Loucy (cell line): ENCODE measurements at regions not wholly inside any gene's neighbourhood (a gene's known extent, or its start where the extent isn't known, plus 50 kb on each side); places are given as distances from the start of the nearest gene placed in this dataset.
A peak's percentile ranks its signal among the peaks of the same experiment; 100 is the strongest.

Experiments
- H2AFZ ChIP-seq: fragments of 200-600 bp; sonication (generic); 2 replicates; pipeline ENCODE4 v1.6.0; 2016; ENCODE audit warnings: antibody characterized with exemption, mild to moderate bottlenecking, low read length, moderate library complexity
- H3F3A ChIP-seq: fragments of 200-600 bp; 2 replicates; pipeline ENCODE4 v1.6.0; 2016; ENCODE audit warnings: antibody characterized with exemption, low read depth, mild to moderate bottlenecking
- H3K27me3 ChIP-seq: fragments of 200-600 bp; sonication (generic); 2 replicates; pipeline ENCODE4 v1.6.1; 2014; ENCODE audit warnings: low read length, mild to moderate bottlenecking; ENCODE audit not compliant: insufficient read depth, poor library complexity, severe bottlenecking
- H3K36me3 ChIP-seq: fragments of 200-600 bp; sonication (generic); 2 replicates; pipeline ENCODE4 v1.6.1; 2016; ENCODE audit warnings: low read length; ENCODE audit not compliant: insufficient read depth
- H3K4me1 ChIP-seq: fragments of 200-600 bp; sonication (generic); 2 replicates; pipeline ENCODE4 v1.5.1; 2014; ENCODE audit warnings: low read length, mild to moderate bottlenecking; ENCODE audit not compliant: insufficient read depth, poor library complexity, severe bottlenecking
- H3K4me2 ChIP-seq: fragments of 200-600 bp; sonication (generic); 2 replicates; pipeline ENCODE4 v1.6.0; 2014; ENCODE audit warnings: antibody characterized with exemption, low read length, low read depth, mild to moderate bottlenecking; ENCODE audit not compliant: poor library complexity, severe bottlenecking
- H3K4me3 ChIP-seq: fragments of 200-600 bp; sonication (generic); 2 replicates; pipeline ENCODE4 v1.5.1; 2014; ENCODE audit warnings: low read length, mild to moderate bottlenecking, mixed read lengths; ENCODE audit not compliant: poor library complexity, severe bottlenecking
- H3K79me2 ChIP-seq: fragments of 200-600 bp; sonication (generic); 2 replicates; pipeline ENCODE4 v1.6.1; 2014; ENCODE audit warnings: low read length; ENCODE audit not compliant: insufficient read depth
- H3K9ac ChIP-seq: fragments of 200-600 bp; sonication (generic); 2 replicates; pipeline ENCODE4 v1.6.0; 2014; ENCODE audit warnings: mild to moderate bottlenecking, low read depth, low read length, moderate library complexity; ENCODE audit not compliant: poor library complexity, severe bottlenecking
- H3K9me2 ChIP-seq: fragments of 200-600 bp; sonication (generic); replicated peaks from 2 replicates; pipeline ENCODE4 v1.6.1; 2016; ENCODE audit warnings: low read depth, low read length, mixed read lengths
- H3K9me3 ChIP-seq: fragments of 200-600 bp; sonication (generic); 2 replicates; pipeline ENCODE4 v1.6.1; 2014; ENCODE audit warnings: mild to moderate bottlenecking, antibody characterized with exemption, low read length, low read depth; ENCODE audit not compliant: insufficient read depth
- H4K20me1 ChIP-seq: fragments of 200-600 bp; sonication (generic); 2 replicates; pipeline ENCODE4 v1.6.0; 2014; ENCODE audit warnings: antibody characterized with exemption, low read length, mild to moderate bottlenecking; ENCODE audit not compliant: insufficient read depth, poor library complexity, severe bottlenecking
- EZH2phosphoT487 ChIP-seq: fragments of 200-600 bp; IDR thresholded peaks from 2 replicates; pipeline ENCODE4 v1.6.1; 2018; ENCODE audit warnings: antibody characterized with exemption, mild to moderate bottlenecking, moderate library complexity, borderline replicate concordance
- TF ChIP-seq, protein P1 (sequence below): fragments of 200-600 bp; sonication (generic); conservative IDR thresholded peaks from 2 replicates; pipeline ENCODE4 v1.5.1; 2014; ENCODE audit warnings: mild to moderate bottlenecking, antibody characterized with exemption, low read length

DNA sequence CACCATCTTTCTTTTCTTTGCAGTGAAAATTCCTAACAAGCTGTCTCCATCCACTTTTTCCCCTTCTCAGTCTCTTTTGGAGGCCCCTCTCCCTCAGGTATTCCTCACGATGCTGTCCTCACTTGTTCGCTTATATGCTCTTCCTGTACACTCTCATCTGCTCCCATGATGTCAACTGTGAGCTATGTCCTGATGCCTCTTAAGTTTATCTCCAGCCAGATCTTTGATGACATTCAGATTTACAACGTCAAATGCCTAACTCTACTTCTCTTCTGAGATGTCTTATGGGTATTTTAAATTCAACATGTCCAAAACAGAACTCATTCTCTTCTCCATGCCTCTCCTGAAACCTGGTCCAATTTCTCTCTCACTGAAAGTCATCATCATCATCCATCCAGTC is 55.1 kb upstream of the SERTAD2 start:
- no peak overlapping the region for H2AFZ ChIP-seq
- no peaks in the 10 kb centered on the region for H3K36me3 ChIP-seq
- H3F3A ChIP-seq = no peaks in the 10 kb centered on the region
- H3K4me1 ChIP-seq = peaks cover 37% of the 10 kb centered on the region
- no peak overlapping the region for H3K9ac ChIP-seq
- no peaks in the 10 kb centered on the region for H4K20me1 ChIP-seq
- H3K9me3 ChIP-seq = no peaks in the 10 kb centered on the region
- TF ChIP-seq EZH2phosphoT487 = no peak
- TF ChIP-seq, protein P1, sequence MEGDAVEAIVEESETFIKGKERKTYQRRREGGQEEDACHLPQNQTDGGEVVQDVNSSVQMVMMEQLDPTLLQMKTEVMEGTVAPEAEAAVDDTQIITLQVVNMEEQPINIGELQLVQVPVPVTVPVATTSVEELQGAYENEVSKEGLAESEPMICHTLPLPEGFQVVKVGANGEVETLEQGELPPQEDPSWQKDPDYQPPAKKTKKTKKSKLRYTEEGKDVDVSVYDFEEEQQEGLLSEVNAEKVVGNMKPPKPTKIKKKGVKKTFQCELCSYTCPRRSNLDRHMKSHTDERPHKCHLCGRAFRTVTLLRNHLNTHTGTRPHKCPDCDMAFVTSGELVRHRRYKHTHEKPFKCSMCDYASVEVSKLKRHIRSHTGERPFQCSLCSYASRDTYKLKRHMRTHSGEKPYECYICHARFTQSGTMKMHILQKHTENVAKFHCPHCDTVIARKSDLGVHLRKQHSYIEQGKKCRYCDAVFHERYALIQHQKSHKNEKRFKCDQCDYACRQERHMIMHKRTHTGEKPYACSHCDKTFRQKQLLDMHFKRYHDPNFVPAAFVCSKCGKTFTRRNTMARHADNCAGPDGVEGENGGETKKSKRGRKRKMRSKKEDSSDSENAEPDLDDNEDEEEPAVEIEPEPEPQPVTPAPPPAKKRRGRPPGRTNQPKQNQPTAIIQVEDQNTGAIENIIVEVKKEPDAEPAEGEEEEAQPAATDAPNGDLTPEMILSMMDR = no peak
- H3K9me2 ChIP-seq = no peaks in the 10 kb centered on the region
- peaks cover 25% of the 10 kb centered on the region for H3K79me2 ChIP-seq
- H3K4me3 ChIP-seq = no peak overlapping the region
- no peak overlapping the region for H3K4me2 ChIP-seq
- H3K27me3 ChIP-seq = no peaks in the 10 kb centered on the region

DNA sequence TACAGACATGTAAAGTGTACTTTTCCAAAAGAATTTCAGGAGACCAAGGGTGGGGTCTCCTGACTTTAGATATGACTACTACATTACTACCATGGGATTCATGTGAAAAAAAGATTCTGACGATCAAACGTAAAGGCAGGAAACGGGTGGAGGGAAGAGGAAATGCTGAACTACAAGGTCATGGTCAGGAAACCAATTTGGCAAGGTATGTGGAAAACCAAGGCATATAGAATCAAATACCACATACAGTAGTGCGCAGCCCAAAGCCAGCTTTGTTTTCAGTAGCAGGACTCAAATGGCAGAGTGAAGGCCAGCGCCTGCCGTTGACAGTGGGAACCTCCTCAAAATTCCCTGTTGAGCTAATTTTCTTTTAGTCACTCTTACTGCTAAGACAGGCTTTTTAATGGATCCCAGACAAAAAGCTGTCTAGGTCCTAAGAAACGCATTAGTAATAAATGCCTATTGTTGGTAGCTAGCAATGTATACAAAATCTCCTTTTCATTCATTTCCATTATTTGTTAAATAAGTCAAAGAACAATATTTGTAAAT is 57.6 kb upstream of the SERTAD2 start:
- Histone ChIP-seq H3K79me2 (peaks cover 10% of the 10 kb centered on the region), H4K20me1 (no peaks in the 10 kb centered on the region), H3K9me2 (no peaks in the 10 kb centered on the region), H3K9me3 (no peaks in the 10 kb centered on the region), H3K4me1 (peaks cover 28% of the 10 kb centered on the region), H3K4me3 (peak overlapping the region; percentile 53), H2AFZ (no peak overlapping the region), H3K4me2 (peak overlapping the region; percentile 65), H3K9ac (peak overlapping the region; percentile 25), H3F3A (no peaks in the 10 kb centered on the region; the same call in 1 of the 2 replicates), H3K36me3 (no peaks in the 10 kb centered on the region), H3K27me3 (no peaks in the 10 kb centered on the region)
- TF ChIP-seq, protein P1 = no peak
- no peak for TF ChIP-seq EZH2phosphoT487

DNA sequence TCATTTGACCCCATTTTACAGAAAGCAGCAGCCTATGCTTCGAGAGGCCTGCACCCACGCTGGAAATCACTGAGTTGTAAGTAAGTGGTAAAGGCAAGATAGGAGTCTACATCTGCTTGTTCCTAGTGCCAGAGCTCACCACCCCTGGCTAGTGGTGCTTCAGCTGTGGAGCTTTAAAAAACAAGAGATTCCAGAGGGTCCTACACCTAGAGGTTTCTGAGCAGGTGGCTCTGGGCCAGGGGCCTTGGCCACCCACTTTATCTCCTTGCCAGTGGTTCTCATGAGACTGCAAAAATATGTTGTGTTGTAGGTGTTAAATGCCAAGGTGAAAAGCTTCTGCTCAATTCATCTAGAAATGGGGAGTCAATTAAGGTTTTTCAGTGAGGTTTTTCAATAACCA is 60.0 kb upstream of the SERTAD2 start:
- peaks cover 10% of the 10 kb centered on the region for H3K79me2 ChIP-seq
- H3K4me1 ChIP-seq = peaks cover 28% of the 10 kb centered on the region
- H3K4me3 ChIP-seq = no peak overlapping the region

More for the DNA sequence above, 60.0 kb upstream of the SERTAD2 start:
- H4K20me1 ChIP-seq = no peaks in the 10 kb centered on the region
- H2AFZ ChIP-seq = no peak overlapping the region
- TF ChIP-seq, protein P1 = no peak
- TF ChIP-seq EZH2phosphoT487 = no peak
- H3K36me3 ChIP-seq = no peaks in the 10 kb centered on the region
- no peaks in the 10 kb centered on the region; the same call in 1 of the 2 replicates for H3F3A ChIP-seq
- H3K9me2 ChIP-seq = no peaks in the 10 kb centered on the region
- H3K9me3 ChIP-seq = no peaks in the 10 kb centered on the region
- no peak overlapping the region for H3K9ac ChIP-seq
- no peak overlapping the region for H3K4me2 ChIP-seq
- no peaks in the 10 kb centered on the region for H3K27me3 ChIP-seq
